ENCODE measurements at regions not wholly inside any gene's neighbourhood (a gene's known extent, or its start where the extent isn't known, plus 50 kb on each side); places are given as distances from the start of the nearest gene placed in this dataset.

DNA sequence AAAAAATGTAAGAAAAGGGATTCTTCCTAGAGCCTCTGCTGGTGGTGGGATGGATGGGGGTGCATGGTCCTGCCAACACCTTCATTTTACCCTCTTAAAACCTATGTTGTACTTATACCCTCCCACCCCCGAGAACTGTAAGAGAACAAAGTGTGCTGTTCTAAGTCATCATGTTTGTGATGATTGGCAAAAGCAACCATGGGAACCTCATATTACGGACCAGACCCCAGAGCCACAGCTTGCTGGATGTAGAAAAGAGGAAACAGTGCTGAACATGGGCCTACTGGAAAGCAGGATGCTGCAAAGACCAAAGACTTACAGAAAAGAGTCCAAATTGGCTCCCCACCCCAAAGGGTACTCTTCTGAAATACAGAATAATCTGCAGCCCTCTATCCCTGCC lies 311.2 kb downstream of the DUSP6 start:
- TF ChIP-seq POLR2A (IDR thresholded peaks at IDR 0.05): no peak
- TF ChIP-seq, protein P1, sequence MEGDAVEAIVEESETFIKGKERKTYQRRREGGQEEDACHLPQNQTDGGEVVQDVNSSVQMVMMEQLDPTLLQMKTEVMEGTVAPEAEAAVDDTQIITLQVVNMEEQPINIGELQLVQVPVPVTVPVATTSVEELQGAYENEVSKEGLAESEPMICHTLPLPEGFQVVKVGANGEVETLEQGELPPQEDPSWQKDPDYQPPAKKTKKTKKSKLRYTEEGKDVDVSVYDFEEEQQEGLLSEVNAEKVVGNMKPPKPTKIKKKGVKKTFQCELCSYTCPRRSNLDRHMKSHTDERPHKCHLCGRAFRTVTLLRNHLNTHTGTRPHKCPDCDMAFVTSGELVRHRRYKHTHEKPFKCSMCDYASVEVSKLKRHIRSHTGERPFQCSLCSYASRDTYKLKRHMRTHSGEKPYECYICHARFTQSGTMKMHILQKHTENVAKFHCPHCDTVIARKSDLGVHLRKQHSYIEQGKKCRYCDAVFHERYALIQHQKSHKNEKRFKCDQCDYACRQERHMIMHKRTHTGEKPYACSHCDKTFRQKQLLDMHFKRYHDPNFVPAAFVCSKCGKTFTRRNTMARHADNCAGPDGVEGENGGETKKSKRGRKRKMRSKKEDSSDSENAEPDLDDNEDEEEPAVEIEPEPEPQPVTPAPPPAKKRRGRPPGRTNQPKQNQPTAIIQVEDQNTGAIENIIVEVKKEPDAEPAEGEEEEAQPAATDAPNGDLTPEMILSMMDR (IDR thresholded peaks at IDR 0.05): no peak
